GM12875 (cell line): ENCODE measurements at regions not wholly inside any gene's neighbourhood (a gene's known extent, or its start where the extent isn't known, plus 50 kb on each side); places are given as distances from the start of the nearest gene placed in this dataset.

Source experiments
- H3K4me3 ChIP-seq: one replicate; pipeline ENCODE4 v1.5.1; 2011; ENCODE audit warnings: low read depth, low read length, control low read depth
- CTCF ChIP-seq: IDR thresholded peaks from 2 replicates; pipeline ENCODE4 v1.5.1; 2011; ENCODE audit warnings: low read depth, mild to moderate bottlenecking, control low read depth, inconsistent platforms, low read length, moderate library complexity, borderline replicate concordance; ENCODE audit not compliant: insufficient read depth

GRCh38 chr10:124200011-124200410, 106.6 kb upstream of the CHST15 start:
- TF ChIP-seq CTCF = no peak
- no peak overlapping the region for H3K4me3 ChIP-seq

- TF ChIP-seq CTCF = no peak
- no peak overlapping the region for H3K4me3 ChIP-seq
Observed at GRCh38 chr10:124198871-124199270, 105.5 kb upstream of the CHST15 start.

- no peak for TF ChIP-seq CTCF
- no peak overlapping the region for H3K4me3 ChIP-seq
Observed at GRCh38 chr10:124198125-124198501, 104.7 kb upstream of the CHST15 start.

GRCh38 chr10:124197371-124198124, 104.2 kb upstream of the CHST15 start:
- TF ChIP-seq CTCF = no peak

GRCh38 chr10:124196659-124197058, 103.3 kb upstream of the CHST15 start:
- H3K4me3 ChIP-seq = no peak overlapping the region
- TF ChIP-seq CTCF = no peak

More at GRCh38 chr10:124197371-124198124, 104.2 kb upstream of the CHST15 start:
- no peak overlapping the region for H3K4me3 ChIP-seq

- no peak overlapping the region for H3K4me3 ChIP-seq
- no peak for TF ChIP-seq CTCF
Observed at GRCh38 chr10:124194199-124194824, 100.9 kb upstream of the CHST15 start.

GRCh38 chr10:124193309-124193696, 99.9 kb upstream of the CHST15 start:
- no peak for TF ChIP-seq CTCF
- H3K4me3 ChIP-seq = no peak overlapping the region
